ENCODE measurements at regions not wholly inside any gene's neighbourhood (a gene's known extent, or its start where the extent isn't known, plus 50 kb on each side); places are given as distances from the start of the nearest gene placed in this dataset.

DNA sequence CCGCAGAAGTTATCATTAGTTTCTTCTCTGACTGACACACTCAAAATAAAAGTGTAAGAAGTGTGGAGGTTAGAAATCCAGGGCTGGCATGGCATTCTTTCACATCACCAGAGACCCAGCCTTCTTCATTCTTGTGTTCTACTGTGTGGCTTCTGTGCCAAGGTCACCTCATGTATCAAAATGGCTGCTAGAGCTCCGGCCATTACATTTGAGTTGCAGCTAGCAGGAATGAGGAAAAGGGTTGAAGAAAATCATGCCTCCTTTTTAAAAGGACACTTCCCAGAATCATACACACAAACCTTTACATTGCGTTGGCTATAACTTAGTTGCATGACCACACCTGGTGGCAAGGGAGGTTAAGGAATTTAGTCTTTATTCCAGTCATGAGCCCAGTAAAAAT is 345.6 kb upstream of the PROK2 start:
- no peak for FAIRE-seq
- DNase-seq (ENCODE audit: low spot score): no peak

DNA sequence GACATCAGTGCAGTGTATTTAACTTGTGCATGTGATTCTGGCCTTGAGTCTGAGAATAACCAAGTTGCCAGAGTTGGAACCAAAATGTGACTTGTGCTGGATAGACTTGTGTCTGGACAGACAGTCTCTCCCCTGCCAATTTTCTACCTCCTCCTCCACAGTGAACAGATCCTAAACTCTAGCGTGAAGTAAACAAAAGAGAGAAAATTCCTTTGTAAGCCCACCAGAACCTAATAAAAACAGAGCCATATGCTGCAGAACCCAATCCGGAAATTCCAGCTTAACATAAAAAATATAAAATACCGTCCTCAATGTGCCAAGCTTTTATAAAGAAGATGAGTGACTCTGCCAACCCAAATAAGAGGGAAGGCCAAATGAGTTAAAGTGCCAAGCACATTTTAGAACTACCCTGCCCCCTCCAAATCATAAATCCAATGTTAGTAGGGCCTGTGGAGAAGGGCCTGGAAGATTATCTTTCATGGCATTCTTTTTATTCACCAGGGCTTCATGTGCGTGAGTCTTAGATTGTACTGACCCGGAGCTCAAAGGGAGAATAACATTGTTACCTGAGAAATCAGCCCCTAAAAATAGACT is 344.6 kb upstream of the PROK2 start:
- no peak for DNase-seq (ENCODE audit: low spot score)
- no peak for FAIRE-seq

DNA sequence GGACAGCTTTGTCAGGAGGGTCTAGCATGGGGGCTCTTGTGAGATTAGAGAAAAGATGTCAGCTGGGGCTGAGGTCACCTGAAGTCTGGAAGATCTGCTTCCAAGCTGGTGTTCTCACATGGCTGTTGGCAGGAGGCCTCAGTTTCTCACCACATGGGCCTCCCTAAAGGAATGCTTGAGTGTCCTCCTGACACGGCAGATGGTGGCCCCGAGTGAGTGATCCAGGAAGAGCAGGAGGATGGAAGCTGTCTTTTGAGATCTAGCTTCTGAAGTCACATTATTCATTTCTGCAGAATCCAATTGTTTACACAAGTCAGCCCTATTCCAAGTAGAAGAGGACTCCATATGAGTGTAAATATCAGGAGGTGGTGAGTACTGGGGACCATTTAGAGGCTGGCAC is 344.0 kb upstream of the PROK2 start:
- FAIRE-seq (no peak), DNase-seq (ENCODE audit: low spot score) (no peak)

DNA sequence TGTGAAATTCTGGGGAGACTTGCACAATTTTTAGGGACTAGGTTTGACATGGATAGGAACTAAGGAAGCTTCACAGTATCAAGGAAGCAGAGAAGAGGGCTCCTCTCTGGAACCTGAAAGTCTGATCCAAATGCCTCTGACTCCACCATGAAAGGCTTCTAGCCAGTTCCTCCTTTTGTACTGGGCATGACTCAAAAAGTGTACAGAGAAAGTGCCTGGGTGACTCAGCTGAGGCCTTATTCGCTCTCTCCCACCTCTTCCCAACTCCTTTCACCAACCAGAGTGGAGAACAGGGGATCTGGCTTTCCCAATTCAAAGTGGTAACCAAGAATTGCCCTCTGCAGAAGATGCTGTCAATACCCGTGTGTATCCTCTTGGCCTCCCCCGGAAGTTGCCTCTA is 342.9 kb upstream of the PROK2 start:
- FAIRE-seq: no peak
- DNase-seq (ENCODE audit: low spot score): no peak

DNA sequence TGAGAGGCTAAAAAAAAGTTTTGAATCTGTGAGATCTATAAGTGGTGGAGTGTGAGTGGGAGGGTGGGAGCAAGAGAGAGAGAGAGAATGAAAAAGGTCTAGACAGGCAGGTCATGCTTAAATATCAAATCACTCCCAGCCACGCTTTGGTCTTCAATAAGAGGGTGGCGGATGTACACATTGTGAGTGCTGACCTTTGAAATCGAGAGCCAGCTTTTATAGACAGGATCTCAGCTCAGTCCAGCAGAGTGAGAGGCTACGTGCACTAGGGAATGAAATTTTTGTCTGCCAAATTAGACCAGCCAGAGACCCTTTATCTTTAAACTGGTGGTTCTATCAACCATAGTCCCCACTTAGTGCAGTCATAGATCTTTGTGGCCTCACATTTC is 342.3 kb upstream of the PROK2 start:
- DNase-seq (ENCODE audit: low spot score) (no peak), FAIRE-seq (no peak)

DNA sequence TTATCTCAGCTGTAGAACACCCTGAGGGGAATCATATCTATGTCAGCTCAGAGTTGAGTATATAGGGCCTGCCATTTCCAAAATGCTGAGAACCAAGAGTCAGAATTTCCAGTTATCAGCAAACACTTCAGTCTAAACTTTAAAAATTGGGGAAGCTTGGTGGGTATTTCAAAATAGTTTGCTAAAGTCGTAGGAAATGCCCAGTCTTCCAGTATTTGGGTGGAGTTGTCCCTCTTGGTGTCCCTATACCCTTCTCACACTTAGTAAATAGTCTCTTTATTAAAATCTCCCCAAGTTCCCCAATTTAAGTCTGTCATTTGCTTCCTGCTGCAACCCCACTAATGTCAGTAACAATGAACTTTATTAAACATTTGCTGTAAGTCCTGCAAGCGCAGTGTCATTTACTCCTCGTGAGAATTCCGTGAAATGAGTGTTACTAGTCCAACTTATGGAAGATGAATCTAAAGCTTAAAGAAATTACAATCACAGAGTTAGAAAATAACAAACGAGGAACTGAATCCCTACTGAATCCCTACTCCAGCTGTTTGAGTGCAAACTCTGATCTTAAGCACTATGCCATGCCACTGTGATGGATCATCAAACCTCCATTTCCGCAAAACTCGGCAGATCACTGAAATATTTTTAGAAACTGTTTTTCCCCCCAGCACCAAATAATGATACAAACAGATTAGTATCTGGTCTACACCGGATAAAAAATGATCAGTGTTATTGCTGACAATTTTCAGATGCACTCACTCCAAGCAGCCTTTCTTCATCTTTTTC is 341.7 kb upstream of the PROK2 start:
- DNase-seq (ENCODE audit: low spot score) (no peak), FAIRE-seq (no peak)

DNA sequence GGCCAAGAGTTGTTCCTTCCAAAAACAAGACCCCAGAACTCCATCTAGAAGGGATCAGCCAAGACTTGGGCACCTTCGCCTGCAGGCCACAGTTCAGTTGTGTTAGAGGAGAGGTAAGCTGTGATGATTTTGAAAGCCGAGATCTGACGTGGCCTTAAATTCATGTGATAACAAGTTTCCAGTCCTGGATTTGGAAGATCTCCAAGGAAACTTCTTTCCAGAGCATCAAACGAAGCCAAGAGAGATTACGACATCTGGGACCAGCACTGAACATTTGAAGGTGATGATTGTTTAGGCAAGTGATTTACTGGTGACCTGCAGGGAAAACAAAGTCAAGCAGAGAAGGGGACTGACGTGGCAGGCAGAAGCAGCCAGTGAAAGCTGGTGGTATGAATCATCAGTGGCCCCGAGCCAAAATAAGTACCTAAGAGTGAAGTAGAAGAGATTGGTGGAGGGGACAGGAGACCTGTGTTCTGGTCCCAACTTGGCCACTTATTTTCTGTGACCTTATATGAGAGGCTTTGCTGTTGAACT is 339.0 kb upstream of the PROK2 start:
- FAIRE-seq (peak; percentile 58), DNase-seq (ENCODE audit: low spot score) (peak; percentile 65)

DNA sequence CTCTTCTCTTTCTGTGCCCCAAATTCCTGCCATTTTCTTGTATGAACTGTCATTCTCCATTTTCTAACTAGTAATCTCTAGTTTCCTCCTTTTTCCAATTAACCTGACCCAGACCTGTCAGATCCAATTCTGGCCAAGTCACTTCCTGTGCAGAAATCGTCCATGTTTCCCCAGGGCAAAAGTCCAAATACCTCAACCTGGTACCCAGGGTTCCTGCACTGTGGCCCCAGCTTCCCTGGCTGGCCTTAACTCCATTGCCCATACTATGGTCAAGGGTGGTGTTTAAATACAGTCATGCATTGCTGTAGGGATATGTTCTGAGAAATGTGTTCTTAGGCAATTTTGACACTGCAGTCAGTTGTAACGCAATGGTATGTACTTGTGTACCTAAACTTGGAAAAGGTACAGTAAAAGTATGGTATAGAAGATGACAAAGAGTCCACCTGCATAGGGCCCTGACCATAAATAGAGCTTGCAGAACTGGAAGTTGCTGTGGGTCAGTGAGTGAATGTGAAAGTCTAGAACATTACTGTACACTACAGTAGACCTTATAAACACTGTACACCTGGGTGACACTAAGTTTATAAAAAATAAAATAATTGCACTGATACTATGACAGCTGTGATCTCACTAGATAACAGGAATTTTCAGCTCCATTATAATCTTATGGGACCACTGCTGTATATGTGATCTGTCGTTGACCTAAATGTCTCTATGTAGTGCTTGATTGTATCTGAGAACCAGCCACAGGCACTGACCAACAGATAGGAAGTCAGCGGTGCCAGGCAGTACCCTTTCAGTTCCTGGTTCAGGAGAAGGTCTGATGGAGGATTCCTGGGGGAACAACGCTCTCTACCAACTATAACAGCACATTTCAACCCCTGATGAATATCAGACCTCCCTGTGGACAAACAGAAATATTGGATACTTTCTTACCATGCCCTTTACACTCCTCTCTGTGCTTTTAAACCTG is 336.1 kb upstream of the PROK2 start:
- FAIRE-seq (no peak), DNase-seq (ENCODE audit: low spot score) (no peak)

DNA sequence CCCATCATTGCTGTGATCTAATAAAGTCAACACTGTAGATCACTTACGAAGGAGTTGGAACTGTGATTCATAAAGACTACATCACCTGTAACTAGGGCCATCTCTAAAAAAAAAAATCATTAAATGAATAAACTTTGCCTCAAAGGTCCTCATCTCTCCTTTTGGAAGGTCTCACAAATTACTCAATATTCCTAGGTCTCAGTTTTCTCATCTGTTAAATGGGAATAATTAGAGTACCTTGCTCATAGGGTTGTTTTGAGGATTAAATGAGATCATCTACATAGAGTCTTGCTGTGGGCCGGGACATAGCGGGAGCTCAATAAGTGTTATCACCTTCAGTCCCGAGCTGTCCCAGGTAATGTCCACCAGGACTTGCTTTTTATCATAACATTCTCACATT is 335.1 kb upstream of the PROK2 start:
- no peak for FAIRE-seq
- no peak for DNase-seq (ENCODE audit: low spot score)

DNA sequence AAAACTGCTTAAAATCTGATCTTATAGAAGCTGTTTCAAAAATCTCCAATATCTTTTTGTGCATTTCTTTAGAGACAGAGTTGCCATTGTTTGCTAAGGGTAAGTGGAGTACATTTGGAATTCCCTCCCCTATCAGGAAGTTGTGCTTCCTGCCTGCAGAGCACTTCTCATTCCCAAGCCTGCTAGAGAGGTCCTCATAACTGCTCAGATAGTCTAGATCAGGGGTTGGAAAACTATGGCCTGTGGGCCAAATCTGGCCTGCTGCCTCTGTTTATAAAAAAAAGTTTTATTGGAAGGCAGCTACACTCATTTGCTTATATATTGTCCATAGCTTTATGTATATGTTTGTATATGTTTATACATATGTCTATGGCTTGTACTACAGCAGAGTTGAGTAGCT is 333.7 kb upstream of the PROK2 start:
- DNase-seq (ENCODE audit: low spot score): no peak
- FAIRE-seq: no peak

DNA sequence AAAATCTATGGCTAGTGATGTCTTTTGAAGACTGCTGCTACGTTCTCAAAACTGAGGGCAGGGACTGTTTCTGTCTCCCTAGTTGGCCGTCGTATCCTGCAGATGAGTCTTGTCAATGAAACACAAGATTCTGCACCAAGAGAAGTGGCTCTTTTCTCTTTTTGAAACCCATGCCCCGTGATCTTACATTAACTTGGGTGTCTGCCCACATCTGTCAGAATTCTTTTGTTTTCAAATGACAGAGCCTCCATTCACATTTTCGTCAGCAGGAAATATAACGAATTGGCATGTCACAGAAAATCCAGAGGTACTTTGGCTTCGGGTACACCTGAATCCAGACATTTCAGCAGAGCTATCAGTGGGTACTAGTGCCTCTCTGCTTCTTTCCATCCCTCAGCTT is 331.3 kb upstream of the PROK2 start:
- no peak for DNase-seq (ENCODE audit: low spot score)
- no peak for FAIRE-seq

DNA sequence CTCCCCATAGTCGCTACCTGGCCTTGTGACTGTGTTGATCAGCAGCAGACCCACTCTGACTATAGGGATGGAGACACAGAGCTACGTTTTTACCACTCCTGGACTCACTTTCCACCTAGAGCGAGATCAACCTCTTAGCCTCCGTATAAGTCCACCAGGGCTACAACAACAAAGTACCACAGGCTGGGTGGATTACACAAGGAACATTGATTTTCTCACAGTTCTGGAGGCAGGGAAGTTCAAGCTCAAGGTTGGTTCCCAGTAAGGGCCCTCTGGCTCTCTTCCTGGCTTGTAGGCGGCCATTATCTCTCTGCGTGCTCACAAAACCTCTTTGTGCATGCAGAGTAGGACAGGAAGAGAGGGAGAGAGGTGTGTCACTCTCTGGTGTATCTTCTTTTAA is 330.4 kb upstream of the PROK2 start:
- FAIRE-seq (no peak), DNase-seq (ENCODE audit: low spot score) (no peak)

DNA sequence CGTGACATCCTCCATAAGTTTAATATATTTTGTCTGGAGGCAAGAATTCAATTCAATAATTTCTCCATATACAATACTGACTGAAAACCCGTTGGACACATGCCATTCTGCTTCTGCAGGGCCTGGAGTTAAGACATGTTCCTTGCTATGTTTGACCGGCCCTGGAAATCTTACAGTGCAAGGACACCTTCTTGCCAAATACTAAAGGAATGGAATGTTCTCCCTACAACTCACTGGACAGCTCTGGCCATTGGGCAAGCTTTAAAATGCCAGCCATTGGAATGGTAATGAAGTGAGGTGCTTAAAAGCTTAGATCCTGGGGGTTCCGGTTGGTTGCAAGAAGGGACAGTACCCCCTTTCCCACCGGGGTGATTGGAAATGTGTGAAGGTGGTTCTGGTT is 329.8 kb upstream of the PROK2 start:
- DNase-seq (ENCODE audit: low spot score) (no peak), FAIRE-seq (no peak)

DNA sequence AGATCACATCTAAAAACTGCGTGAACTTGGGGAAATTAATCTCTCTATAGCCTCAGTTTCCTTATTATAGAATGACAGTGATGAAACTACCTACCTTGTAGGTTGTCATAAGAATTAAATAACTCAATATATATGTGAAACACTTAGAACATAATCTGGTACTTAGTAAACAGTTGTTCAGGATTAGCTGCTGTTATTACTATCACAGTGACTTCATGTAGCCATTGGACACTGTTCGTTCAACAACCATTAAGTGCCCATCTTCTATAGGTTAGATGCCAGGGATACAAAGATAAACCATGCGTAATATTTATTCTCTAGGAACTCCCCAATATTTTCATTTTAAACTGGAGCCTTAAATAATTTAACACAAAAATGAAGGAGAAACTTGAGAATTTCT is 329.0 kb upstream of the PROK2 start:
- FAIRE-seq (no peak), DNase-seq (ENCODE audit: low spot score) (no peak)

DNA sequence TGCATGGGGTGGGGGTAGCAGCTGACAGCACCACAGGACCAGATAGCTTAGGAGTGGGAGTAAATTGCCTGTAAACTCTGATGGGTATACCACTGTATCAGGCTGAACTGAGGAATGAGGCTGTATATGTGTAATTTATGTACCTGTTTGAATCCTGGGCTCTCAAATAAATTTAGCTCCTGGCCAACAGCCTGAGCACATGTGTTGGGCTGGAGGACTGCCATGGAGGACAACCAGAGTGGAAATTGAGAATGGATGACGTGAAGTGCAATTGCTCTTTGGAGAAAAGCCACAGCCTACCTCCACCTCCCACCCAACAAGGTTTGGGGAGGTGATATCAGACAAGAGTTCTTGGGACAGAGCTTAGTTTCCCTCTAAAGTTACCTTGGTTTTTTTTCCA is 328.6 kb upstream of the PROK2 start:
- FAIRE-seq (no peak), DNase-seq (ENCODE audit: low spot score) (no peak)

DNA sequence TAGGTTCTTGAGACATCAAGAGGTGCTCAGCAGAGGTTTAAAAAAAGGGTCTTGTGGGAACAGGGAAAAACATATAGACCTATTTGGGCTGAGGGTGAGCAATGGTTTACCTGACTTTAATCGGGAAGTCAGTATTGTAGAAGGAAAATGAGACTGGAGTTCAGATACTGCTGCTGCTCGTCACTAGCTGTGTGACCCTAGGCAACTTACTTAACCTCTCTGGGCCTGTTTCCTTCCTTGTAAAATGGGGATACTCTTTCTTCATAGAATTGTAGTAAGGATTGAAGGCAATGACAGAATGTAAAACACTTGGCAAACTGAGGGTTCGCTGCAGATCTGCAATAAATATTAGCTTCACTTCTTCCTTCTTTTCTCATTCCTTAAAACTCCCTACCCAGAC is 327.5 kb upstream of the PROK2 start:
- DNase-seq (ENCODE audit: low spot score) (no peak), FAIRE-seq (no peak)

DNA sequence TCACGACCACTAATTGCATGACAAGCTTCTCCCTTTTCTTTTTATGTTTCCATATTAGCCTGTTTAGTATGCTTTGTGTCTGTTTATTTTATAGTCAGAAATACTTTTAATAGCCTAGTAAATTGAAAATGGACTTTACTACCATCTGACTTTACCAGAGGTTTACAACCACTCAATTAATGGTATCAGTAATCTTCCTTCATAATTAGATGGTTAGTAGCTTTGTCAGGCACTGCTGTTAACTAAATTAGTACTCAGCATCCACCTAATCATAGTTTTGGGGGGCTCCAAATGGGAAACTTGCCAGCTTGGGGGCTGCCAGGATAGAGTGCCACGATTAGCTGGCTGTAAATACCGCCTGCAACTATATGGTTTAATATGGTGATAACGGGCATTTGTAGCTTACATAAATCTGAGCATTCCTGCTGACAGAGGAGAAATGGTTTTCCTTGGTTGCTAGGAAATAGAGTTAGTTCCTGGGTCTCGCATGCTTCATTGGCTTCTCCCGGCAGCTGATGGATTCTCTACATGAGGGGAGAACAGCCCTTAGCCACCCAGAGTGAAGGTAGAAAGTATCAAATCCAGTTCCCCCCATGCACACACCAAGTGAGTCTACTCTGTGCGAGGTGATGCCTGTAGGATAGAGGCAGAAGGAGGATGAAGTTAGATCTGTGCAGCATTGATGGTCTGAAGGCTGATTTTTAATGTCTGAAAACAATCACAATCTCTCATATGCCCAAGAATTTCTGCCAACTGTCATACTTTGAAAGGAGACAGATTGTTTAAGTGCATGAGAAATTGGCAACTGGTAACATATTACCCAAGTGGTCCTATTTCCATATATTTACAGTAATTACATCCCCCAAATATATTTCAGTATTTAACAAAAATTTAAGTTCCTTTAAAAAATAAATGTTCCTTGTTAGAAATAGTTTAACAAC is 326.6 kb upstream of the PROK2 start:
- DNase-seq (ENCODE audit: low spot score) (no peak), FAIRE-seq (no peak)

DNA sequence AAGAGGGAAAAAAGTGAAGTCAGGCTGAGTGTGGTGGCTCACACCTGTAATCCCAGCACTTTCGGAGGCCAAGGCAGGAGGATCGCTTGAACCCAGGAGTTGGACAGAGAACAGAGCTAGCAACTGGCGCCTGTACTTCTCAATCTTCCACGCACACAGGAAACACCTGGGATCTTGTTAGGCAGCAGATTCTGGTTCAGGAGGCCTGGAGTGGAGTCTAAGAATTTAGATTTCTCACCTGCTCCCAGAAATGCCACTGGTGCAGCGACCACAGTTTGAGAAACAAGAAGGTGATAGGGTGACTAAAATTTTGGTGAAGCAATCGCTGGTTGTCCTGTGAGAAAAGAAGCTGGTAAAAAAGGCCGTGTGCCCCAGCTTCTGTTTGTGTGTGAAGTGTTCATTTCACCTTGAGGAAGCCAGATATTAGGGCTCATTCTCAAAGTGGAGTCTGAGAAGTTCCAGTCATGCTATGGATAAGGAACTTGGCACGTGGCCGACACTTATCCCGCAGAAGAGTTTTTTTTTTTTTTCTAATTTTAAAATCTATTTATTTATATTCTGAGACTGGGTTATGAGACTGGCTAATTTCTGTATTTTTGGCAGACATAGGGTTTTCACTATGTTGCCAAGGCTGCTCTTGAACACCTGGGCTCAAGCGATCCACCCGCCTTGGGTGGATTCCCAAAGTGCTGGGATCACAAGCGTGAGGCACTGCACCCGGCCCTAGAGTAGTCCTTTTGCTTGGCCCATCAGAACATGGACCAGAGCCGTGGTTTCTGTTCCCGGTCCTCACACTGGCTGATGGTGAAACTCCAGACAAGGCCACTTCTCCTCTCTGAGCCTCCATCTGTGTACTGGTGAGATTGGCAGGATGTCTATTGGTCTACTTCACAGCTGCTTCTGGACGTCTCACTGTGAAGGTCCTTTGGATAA is 324.6 kb upstream of the PROK2 start:
- no peak for DNase-seq (ENCODE audit: low spot score)
- no peak for FAIRE-seq

DNA sequence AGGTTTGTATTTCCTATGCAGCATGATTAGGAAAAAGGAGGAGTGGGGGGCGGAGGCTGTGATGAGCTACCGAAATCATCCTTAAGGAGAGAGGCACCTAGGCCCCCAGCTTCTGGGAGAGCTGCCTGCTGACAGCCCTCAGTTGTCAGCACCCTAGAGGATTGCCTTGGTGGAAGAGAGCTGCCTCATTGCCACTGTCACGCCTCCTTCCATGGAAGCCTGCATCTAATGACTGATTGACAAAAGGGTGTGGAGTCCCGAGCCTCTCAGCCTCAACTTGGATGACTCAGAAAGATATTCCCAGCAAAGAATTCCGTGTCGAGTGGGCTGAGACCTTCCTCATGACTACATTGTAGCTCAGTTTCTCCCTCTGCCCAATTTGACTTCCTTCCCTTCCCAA is 320.4 kb upstream of the PROK2 start:
- FAIRE-seq (no peak), DNase-seq (ENCODE audit: low spot score) (no peak)

DNA sequence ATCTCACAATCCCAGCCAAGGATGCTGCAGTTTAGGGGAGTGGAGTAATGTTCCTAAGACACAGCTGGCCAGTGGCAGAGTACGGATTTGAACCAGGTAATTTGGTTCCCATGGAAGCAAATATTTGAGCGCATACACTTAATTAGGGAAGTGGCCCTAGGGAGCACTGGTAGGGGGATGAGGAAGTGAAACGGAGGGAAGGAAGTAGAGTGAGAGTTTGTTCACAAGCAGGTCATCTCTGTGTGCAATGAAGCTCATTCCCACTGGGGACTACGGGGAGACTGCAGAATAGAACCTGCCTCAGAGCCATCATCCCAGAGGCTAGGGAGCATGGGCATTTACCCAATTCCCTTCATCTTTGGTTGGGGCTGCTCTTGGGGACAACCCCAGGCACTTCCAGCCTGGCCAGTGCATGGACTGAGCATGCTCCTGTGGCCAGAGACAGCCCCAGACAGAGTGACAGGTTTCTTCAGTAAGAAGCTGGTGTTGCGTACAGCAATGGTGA is 317.2 kb upstream of the PROK2 start:
- DNase-seq (ENCODE audit: low spot score) (no peak), FAIRE-seq (no peak)
